Fibroblast of lung (primary cell): ENCODE measurements at regions not wholly inside any gene's neighbourhood (a gene's known extent, or its start where the extent isn't known, plus 50 kb on each side); places are given as distances from the start of the nearest gene placed in this dataset.

Experiments
- CTCF ChIP-seq, 2 donors: IDR thresholded peaks in 1 of 2; conservative IDR thresholded peaks in 1 of 2; 1 replicate in 1 of 2; 2 replicates in 1 of 2; pipeline ENCODE4 v1.5.1; 2011 to 2012; ENCODE audit warnings: low read length in 2 of 2, control low read depth in 1 of 2, inconsistent platforms in 1 of 2, low read depth in 1 of 2, mild to moderate bottlenecking in 1 of 2
- EZH2 ChIP-seq: IDR thresholded peaks from 2 replicates; pipeline ENCODE4 v1.5.1; 2012; ENCODE audit warnings: low read length, control low read depth, mild to moderate bottlenecking; ENCODE audit errors: missing control alignments

- TF ChIP-seq CTCF (conservative IDR thresholded peaks at IDR 0.05 in 1 of 2, IDR thresholded peaks at IDR 0.05 in 1 of 2; ENCODE audit: low read depth in 1 of 2, low read length in 2 of 2) (no peak), EZH2 (no peak)
These were observed 80.3 kb downstream of the EBLN1 start for GRCh38 chr10:22137542-22137941.
